ENCODE measurements at regions not wholly inside any gene's neighbourhood (a gene's known extent, or its start where the extent isn't known, plus 50 kb on each side); places are given as distances from the start of the nearest gene placed in this dataset.

- intact Hi-C loops (cut with DNase I; ENCODE audit: low total_unique reads) = no loop called here
- TF ChIP-seq POLR2A (IDR thresholded peaks at IDR 0.05) = no peak
- no peak for TF ChIP-seq CTCF (IDR thresholded peaks at IDR 0.05)
- Histone ChIP-seq H3K36me3 (ENCODE audit: low read depth, missing control alignments) (no peaks in the 10 kb centered on the region), H3K9me3 (no peaks in the 10 kb centered on the region), H3K4me1 (no peaks in the 10 kb centered on the region), H3K27ac (no peak overlapping the region), H3K27me3 (no peaks in the 10 kb centered on the region), H3K4me3 (no peak overlapping the region)
- 75 to 84% methylated on average over 5 of the region's 5 CpGs for WGBS, 2 donors
- no peak for DNase-seq
Observed at GRCh38 chr4:41480896-41481311, 57.1 kb upstream of the LIMCH1 start.

- no peak overlapping the region for H3K4me3 ChIP-seq
- WGBS, 2 donors = 82 to 94% methylated on average over 1 of the region's 1 CpG
- no peak overlapping the region for H3K27ac ChIP-seq
- TF ChIP-seq CTCF (IDR thresholded peaks at IDR 0.05) (no peak), POLR2A (IDR thresholded peaks at IDR 0.05) (no peak)
- intact Hi-C loops (cut with DNase I; ENCODE audit: low total_unique reads) = no loop called here
- H3K27me3 ChIP-seq = no peaks in the 10 kb centered on the region
- H3K36me3 ChIP-seq (ENCODE audit: low read depth, missing control alignments) = no peaks in the 10 kb centered on the region
- no peaks in the 10 kb centered on the region for H3K4me1 ChIP-seq
- DNase-seq = no peak
- H3K9me3 ChIP-seq = no peaks in the 10 kb centered on the region
Observed at GRCh38 chr4:41483771-41484170, 54.2 kb upstream of the LIMCH1 start.

- no peak overlapping the region for H3K4me3 ChIP-seq
- no peak for DNase-seq
- TF ChIP-seq POLR2A (IDR thresholded peaks at IDR 0.05) = no peak
Observed at GRCh38 chr4:41485041-41485440, 52.9 kb upstream of the LIMCH1 start.

GRCh38 chr4:41487868-41488440, 50.0 kb upstream of the LIMCH1 start:
- WGBS, 2 donors = 77 to 89% methylated on average over 4 of the region's 4 CpGs
- Histone ChIP-seq H3K9me3 (no peaks in the 10 kb centered on the region), H3K27me3 (no peaks in the 10 kb centered on the region), H3K4me1 (no peaks in the 10 kb centered on the region), H3K27ac (no peak overlapping the region), H3K4me3 (no peak overlapping the region), H3K36me3 (ENCODE audit: low read depth, missing control alignments) (no peaks in the 10 kb centered on the region)
- no peak for DNase-seq
- TF ChIP-seq CTCF (IDR thresholded peaks at IDR 0.05) = no peak
- TF ChIP-seq POLR2A (IDR thresholded peaks at IDR 0.05) = no peak
- intact Hi-C loops (cut with DNase I; ENCODE audit: low total_unique reads) = no loop called here

More at GRCh38 chr4:41485041-41485440, 52.9 kb upstream of the LIMCH1 start:
- intact Hi-C loops (cut with DNase I; ENCODE audit: low total_unique reads) = no loop called here
- H3K27ac ChIP-seq = no peak overlapping the region
- H3K4me1 ChIP-seq = no peaks in the 10 kb centered on the region
- no peaks in the 10 kb centered on the region for H3K9me3 ChIP-seq
- WGBS, 2 donors = 76 to 90% methylated on average over 1 of the region's 1 CpG
- H3K36me3 ChIP-seq (ENCODE audit: low read depth, missing control alignments) = no peaks in the 10 kb centered on the region
- no peaks in the 10 kb centered on the region for H3K27me3 ChIP-seq
